ENCODE measurements at regions not wholly inside any gene's neighbourhood (a gene's known extent, or its start where the extent isn't known, plus 50 kb on each side); places are given as distances from the start of the nearest gene placed in this dataset.

DNA sequence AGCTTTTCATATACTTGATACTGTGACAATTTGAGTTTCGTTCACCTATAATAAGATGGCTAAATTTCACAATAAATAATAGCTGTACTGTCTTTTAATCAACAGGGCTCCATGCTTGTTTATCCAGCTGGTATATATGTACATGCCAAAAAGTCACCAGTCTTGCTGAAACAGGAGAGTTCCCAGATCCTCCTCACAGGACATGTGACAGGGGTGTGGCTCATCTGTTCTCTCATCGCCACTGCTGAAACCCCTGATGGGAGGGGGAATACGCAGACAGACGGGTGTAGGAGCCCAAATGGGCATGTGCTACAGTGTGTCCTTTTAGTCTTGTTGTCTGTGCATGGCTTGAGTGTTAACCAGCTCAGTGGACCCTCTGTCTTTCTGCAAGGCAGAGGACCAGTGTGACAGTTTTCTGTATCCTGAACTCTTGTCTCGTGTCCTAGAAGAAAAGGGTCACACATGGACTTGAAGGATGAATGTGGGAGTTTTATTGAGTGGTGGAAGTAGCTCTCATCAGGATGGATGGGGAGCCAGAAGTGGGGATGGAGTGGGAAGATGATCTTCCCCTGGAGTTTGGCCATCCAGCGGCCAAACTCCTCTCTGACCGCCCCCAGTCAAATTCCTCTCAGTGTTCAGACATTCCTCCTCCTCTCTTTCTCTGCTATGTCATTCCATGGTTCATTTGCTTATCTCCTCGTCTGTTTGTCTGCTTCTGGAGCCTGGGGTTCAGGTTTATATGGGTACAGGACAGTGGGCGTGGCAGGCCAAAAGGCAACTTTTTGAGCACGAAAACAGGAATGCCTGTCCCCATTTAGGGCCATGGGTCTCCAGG is 113.1 kb upstream of the NECTIN3 start:
- TF ChIP-seq CTCF (IDR thresholded peaks at IDR 0.05; ENCODE audit: low read depth, low read length, missing input control) (no peak), TAF1 (conservative IDR thresholded peaks at IDR 0.05) (no peak), SP1 (IDR thresholded peaks at IDR 0.05) (no peak), MAX (IDR thresholded peaks at IDR 0.05) (no peak)
